Upper lobe of left lung (tissue), 6 donors: ENCODE measurements at regions not wholly inside any gene's neighbourhood (a gene's known extent, or its start where the extent isn't known, plus 50 kb on each side); places are given as distances from the start of the nearest gene placed in this dataset.

ENCODE experiments used
- ATAC-seq, 2 donors: fragments of 200-7000 bp; cut with Tn5 transposase; one replicate each; pipeline ENCODE4 v1.9.1; 2022; ENCODE audit warnings: mild to moderate bottlenecking in 2 of 2, moderate library complexity in 2 of 2; ENCODE audit not compliant: low FRiP score in 2 of 2
- DNase-seq, 2 donors: peaks; one replicate each; pipeline ENCODE4 v3.0.0-alpha.2; 2019 to 2020
- H3K27ac ChIP-seq, 4 donors: fragments of 200-600 bp; sonication (generic); one replicate each; pipeline ENCODE4 v1.5.1; 2016 to 2019
- H3K27me3 ChIP-seq, 4 donors: fragments of 200-600 bp; sonication (generic); one replicate each; pipeline ENCODE4 v1.5.1; 2017 to 2019
- H3K36me3 ChIP-seq, 4 donors: fragments of 200-600 bp; sonication (generic); one replicate each; pipeline ENCODE4 v1.5.1; 2016 to 2019
- H3K4me1 ChIP-seq, 4 donors: fragments of 200-600 bp; sonication (generic); one replicate each; pipeline ENCODE4 v1.5.1; 2018 to 2019
- H3K4me3 ChIP-seq, 4 donors: fragments of 200-600 bp; sonication (generic); one replicate each; pipeline ENCODE4 v1.5.1; 2017 to 2019; ENCODE audit warnings: mild to moderate bottlenecking in 2 of 4, moderate library complexity in 1 of 4
- H3K9me3 ChIP-seq, 4 donors: fragments of 200-600 bp; sonication (generic); one replicate each; pipeline ENCODE4 v1.5.1; 2018 to 2019
- EP300 ChIP-seq, 4 donors: sonication (generic); formaldehyde crosslinking; IDR thresholded peaks; one replicate each; pipeline ENCODE4 v1.5.1; 2017; ENCODE audit warnings: antibody characterized with exemption in 4 of 4, control low read depth in 2 of 4
- POLR2A ChIP-seq, 4 donors: fragments of 450-650 bp; IDR thresholded peaks; one replicate each; pipeline ENCODE4 v1.5.1; 2016 to 2017; ENCODE audit warnings: antibody characterized with exemption in 4 of 4, mild to moderate bottlenecking in 2 of 4
- POLR2AphosphoS5 ChIP-seq, 2 donors: sonication (generic); formaldehyde crosslinking; IDR thresholded peaks; one replicate each; pipeline ENCODE4 v1.5.1; 2017; ENCODE audit warnings: antibody characterized with exemption in 2 of 2
- WGBS, 2 donors: methylation state at CpG; one replicate each; pipeline ENCODE4 v1.1.5; 2017 to 2018; 5-methylcytosine and 5-hydroxymethylcytosine counted together
- TF ChIP-seq, protein P1 (sequence below), 6 experiments: fragments of 450-650 bp in 4 of 6; fragments of 200-600 bp in 2 of 6; sonication (generic) in 2 of 6; IDR thresholded peaks; one replicate each; pipeline ENCODE4 v1.5.1; 2016 to 2019; ENCODE audit warnings: antibody characterized with exemption in 6 of 6
- donor health status: DM: no; HTN: no; CAD: no; lungs with moderate emphysema.
- donor health status: DM: no; HTN: yes; CAD: no; lungs with severe emphysema.

DNA sequence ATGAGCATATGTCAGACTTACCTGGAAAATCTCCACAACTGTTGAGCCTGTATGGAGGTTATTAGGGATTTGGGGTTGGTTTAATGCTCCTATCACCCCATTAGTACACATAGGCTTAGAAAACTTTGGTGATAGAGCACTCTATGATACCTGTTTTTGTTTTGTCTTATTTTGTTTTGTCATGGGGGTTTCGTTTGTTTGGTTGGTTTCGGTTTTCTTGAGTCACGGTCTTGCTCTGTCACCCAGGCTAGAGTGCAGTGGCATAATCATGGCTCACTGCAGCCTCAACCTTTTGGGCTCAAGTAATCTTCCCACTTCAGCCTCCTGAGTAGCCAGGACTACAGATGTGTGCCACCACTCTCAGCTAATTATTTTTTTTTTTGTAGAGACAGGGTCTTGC lies 70.0 kb downstream of the MZT1 start:
- Histone ChIP-seq H3K9me3 (no peaks in the 10 kb centered on the region), H3K27me3 (no peaks in the 10 kb centered on the region), H3K36me3 (no peaks in the 10 kb centered on the region), H3K27ac (no peak overlapping the region), H3K4me1 (no peaks in the 10 kb centered on the region), H3K4me3 (no peak overlapping the region)
- DNase-seq: no peak
- WGBS, 2 donors: 97 to 98% methylated on average over 3 of the region's 3 CpGs
- ATAC-seq: no peak
- no peak for TF ChIP-seq EP300 (IDR thresholded peaks at IDR 0.05)
- TF ChIP-seq, protein P1, sequence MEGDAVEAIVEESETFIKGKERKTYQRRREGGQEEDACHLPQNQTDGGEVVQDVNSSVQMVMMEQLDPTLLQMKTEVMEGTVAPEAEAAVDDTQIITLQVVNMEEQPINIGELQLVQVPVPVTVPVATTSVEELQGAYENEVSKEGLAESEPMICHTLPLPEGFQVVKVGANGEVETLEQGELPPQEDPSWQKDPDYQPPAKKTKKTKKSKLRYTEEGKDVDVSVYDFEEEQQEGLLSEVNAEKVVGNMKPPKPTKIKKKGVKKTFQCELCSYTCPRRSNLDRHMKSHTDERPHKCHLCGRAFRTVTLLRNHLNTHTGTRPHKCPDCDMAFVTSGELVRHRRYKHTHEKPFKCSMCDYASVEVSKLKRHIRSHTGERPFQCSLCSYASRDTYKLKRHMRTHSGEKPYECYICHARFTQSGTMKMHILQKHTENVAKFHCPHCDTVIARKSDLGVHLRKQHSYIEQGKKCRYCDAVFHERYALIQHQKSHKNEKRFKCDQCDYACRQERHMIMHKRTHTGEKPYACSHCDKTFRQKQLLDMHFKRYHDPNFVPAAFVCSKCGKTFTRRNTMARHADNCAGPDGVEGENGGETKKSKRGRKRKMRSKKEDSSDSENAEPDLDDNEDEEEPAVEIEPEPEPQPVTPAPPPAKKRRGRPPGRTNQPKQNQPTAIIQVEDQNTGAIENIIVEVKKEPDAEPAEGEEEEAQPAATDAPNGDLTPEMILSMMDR (IDR thresholded peaks at IDR 0.05): no peak
- TF ChIP-seq POLR2AphosphoS5 (IDR thresholded peaks at IDR 0.05): no peak
- no peak for TF ChIP-seq POLR2A (IDR thresholded peaks at IDR 0.05)

DNA sequence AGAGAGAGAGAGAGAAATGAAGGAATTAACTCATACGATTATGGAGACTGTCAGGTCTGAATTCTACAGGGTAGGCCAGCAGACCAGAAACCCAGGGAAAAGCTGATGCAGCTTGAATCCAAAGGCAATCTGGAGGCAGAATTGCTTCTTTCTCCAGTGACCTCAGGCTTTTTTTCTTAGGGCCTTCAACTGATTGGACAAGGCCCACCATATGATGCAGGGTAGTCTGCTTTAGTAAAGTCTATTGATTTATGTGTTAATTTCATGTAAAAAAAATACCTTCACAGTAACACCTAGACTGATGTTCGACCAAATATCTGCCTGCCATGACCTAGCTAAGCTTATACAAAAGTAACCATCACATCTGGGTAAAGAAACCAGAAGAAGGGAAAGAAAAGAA lies 71.1 kb downstream of the MZT1 start:
- Histone ChIP-seq H3K4me3 (no peak overlapping the region), H3K36me3 (no peaks in the 10 kb centered on the region), H3K27me3 (no peaks in the 10 kb centered on the region), H3K9me3 (no peaks in the 10 kb centered on the region), H3K27ac (no peak overlapping the region), H3K4me1 (no peaks in the 10 kb centered on the region)
- WGBS, 2 donors: 81 to 84% methylated on average over 2 of the region's 2 CpGs
- no peak for ATAC-seq
- DNase-seq: no peak
- TF ChIP-seq POLR2A (IDR thresholded peaks at IDR 0.05): no peak
- no peak for TF ChIP-seq POLR2AphosphoS5 (IDR thresholded peaks at IDR 0.05)
- TF ChIP-seq, protein P1 (IDR thresholded peaks at IDR 0.05): no peak
- TF ChIP-seq EP300 (IDR thresholded peaks at IDR 0.05): no peak

DNA sequence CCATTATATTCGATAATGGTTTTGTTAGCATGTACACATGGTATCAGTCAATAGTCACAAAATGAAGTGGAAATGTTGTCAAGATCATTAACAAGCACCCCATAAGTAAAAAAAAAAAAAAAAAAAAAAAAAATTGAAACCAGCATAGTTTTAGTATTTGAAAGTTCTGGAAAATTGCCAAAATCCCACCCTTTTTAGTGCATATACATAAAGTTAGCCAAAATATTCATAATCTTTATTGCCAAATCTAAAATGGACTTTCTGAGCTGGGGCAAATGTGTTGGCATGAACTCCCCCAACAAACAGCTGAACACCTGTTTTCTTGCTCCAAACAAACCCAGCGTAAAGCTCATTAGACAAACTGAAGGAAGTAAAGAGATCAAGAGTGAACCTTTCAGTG lies 73.9 kb downstream of the MZT1 start:
- DNase-seq (no peak), ATAC-seq (no peak)
- Histone ChIP-seq H3K27ac (no peak overlapping the region), H3K4me3 (no peak overlapping the region), H3K27me3 (no peaks in the 10 kb centered on the region), H3K9me3 (no peaks in the 10 kb centered on the region), H3K36me3 (no peaks in the 10 kb centered on the region), H3K4me1 (no peaks in the 10 kb centered on the region)
- TF ChIP-seq EP300 (IDR thresholded peaks at IDR 0.05) (no peak), POLR2A (IDR thresholded peaks at IDR 0.05) (no peak), POLR2AphosphoS5 (IDR thresholded peaks at IDR 0.05) (no peak)
- TF ChIP-seq, protein P1 (IDR thresholded peaks at IDR 0.05): no peak
- 65 to 81% methylated on average over 2 of the region's 2 CpGs for WGBS, 2 donors

DNA sequence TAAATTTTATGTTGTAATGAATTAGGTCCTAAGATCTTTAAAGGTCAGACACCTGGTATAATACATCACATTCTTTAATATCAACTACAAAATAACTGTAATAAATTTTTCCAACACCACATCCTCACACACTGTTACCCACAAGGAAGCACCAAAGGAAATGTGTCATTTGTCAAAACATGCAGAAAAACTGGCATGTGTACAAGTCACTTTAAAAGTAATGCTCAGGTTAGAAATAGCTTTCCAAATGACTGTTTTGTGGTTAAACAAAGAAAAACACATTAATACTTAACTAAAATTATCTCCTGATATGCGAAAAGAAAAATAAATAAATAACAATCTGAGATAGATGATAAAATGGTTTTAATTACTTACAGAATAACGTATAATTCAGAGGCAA lies 74.7 kb downstream of the MZT1 start:
- no peaks in the 10 kb centered on the region for H3K4me1 ChIP-seq
- no peak for ATAC-seq
- no peak overlapping the region for H3K27ac ChIP-seq
- H3K4me3 ChIP-seq: no peak overlapping the region
- WGBS, 2 donors: 41 to 48% methylated on average over 2 of the region's 2 CpGs
- TF ChIP-seq, protein P1 (IDR thresholded peaks at IDR 0.05): no peak
- TF ChIP-seq EP300 (IDR thresholded peaks at IDR 0.05) (no peak), POLR2AphosphoS5 (IDR thresholded peaks at IDR 0.05) (no peak), POLR2A (IDR thresholded peaks at IDR 0.05) (no peak)
- no peaks in the 10 kb centered on the region for H3K36me3 ChIP-seq
- no peaks in the 10 kb centered on the region for H3K9me3 ChIP-seq
- H3K27me3 ChIP-seq: no peaks in the 10 kb centered on the region
- no peak for DNase-seq

DNA sequence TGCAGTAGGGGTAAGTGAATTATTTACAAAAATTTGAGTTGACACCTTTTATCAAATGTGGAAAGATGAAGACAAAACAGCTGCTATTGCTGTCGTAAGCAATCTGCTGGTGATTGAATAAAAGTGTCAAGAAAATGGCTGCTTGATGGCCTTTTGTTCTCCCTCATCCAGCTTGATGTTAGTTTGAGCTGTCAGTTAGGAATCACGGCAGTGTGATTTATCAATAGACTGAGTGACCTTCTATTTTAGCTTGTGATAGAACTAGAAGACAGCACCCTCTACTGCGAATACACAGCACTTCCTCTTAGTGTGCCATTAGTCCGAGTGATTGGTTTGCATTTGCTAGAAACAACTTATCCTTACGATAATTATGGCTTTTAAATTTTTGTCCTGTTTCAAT lies 76.3 kb downstream of the MZT1 start:
- H3K36me3 ChIP-seq: no peaks in the 10 kb centered on the region
- DNase-seq (no peak), ATAC-seq (no peak)
- no peak overlapping the region for H3K27ac ChIP-seq
- H3K4me3 ChIP-seq: no peak overlapping the region
- TF ChIP-seq, protein P1 (IDR thresholded peaks at IDR 0.05): no peak
- TF ChIP-seq POLR2A (IDR thresholded peaks at IDR 0.05): no peak
- no peak for TF ChIP-seq POLR2AphosphoS5 (IDR thresholded peaks at IDR 0.05)
- no peak for TF ChIP-seq EP300 (IDR thresholded peaks at IDR 0.05)
- H3K27me3 ChIP-seq: no peaks in the 10 kb centered on the region
- WGBS, 2 donors: 35% methylated on average over 5 of the region's 5 CpGs
- no peaks in the 10 kb centered on the region for H3K9me3 ChIP-seq
- H3K4me1 ChIP-seq: no peaks in the 10 kb centered on the region
